ENCODE measurements at regions not wholly inside any gene's neighbourhood (a gene's known extent, or its start where the extent isn't known, plus 50 kb on each side); places are given as distances from the start of the nearest gene placed in this dataset.

GRCh38 chr4:96248225-96248624, 408.3 kb downstream of the PDHA2 start:
- BruUV-seq (replicated peaks): no TSS peak

GRCh38 chr4:96260064-96260682, 420.3 kb downstream of the PDHA2 start:
- no peak overlapping the region for H3K4me3 ChIP-seq (ENCODE audit: low read depth, low read length)
- H3K27ac Mint-ChIP-seq (ENCODE audit: unreplicated experiment): peak overlapping the region; percentile 25
- no peak overlapping the region for H3K4me3 Mint-ChIP-seq (ENCODE audit: unreplicated experiment)
- DNase-seq: peak; percentile 27 to 35
- intact Hi-C loops (cut with micrococcal nuclease; ENCODE audit: unreplicated experiment): loop anchor here (1.0 kb wide), 1 partner anchor 45 kb away; no protein-coding TSS in a partner anchor
- H3K9me3 ChIP-seq: no peaks in the 10 kb centered on the region
- no TSS peak for BruUV-seq (replicated peaks)
- H3K27me3 ChIP-seq (replicated peaks; ENCODE audit: control insufficient read depth, insufficient read depth, low read length): no peaks in the 10 kb centered on the region
- no peaks in the 10 kb centered on the region for H3K36me3 ChIP-seq (ENCODE audit: control insufficient read depth, insufficient read depth, low read length)
- no peak for TF ChIP-seq CTCF (IDR thresholded peaks at IDR 0.05; ENCODE audit: insufficient read depth in 1 of 2, low read depth in 1 of 2, low read length in 1 of 2, severe bottlenecking in 1 of 2, unreplicated experiment in 1 of 2)
- POLR2A ChIA-PET: no interaction called here
- H3K36me3 Mint-ChIP-seq (ENCODE audit: insufficient read depth, unreplicated experiment): no peaks in the 10 kb centered on the region
- CTCF ChIA-PET: no interaction called here
- H3K4me1 Mint-ChIP-seq (ENCODE audit: low read depth, unreplicated experiment): peaks cover 7% of the 10 kb centered on the region
- peaks cover 2% of the 10 kb centered on the region for H3K27me3 Mint-ChIP-seq (ENCODE audit: insufficient read depth, unreplicated experiment)
- no peaks in the 10 kb centered on the region for H3K9me3 Mint-ChIP-seq (ENCODE audit: unreplicated experiment)
- H3K4me1 ChIP-seq: 0 out of 2 replicates have a peak, but pooled peaks cover 7% of the 10 kb centered on the region

More at GRCh38 chr4:96248225-96248624, 408.3 kb downstream of the PDHA2 start:
- H3K27me3 Mint-ChIP-seq (ENCODE audit: insufficient read depth, unreplicated experiment): peaks cover 3% of the 10 kb centered on the region
- intact Hi-C loops (cut with micrococcal nuclease; ENCODE audit: unreplicated experiment): no loop called here
- Histone ChIP-seq H3K4me3 (ENCODE audit: low read depth, low read length) (no peak overlapping the region), H3K36me3 (ENCODE audit: control insufficient read depth, insufficient read depth, low read length) (no peaks in the 10 kb centered on the region), H3K4me1 (no peaks in the 10 kb centered on the region), H3K9me3 (no peaks in the 10 kb centered on the region), H3K27me3 (replicated peaks; ENCODE audit: control insufficient read depth, insufficient read depth, low read length) (no peaks in the 10 kb centered on the region; the same call in 1 of the 2 replicates)
- H3K4me3 Mint-ChIP-seq (ENCODE audit: unreplicated experiment): no peak overlapping the region
- TF ChIP-seq CTCF (IDR thresholded peaks at IDR 0.05; ENCODE audit: insufficient read depth in 1 of 2, low read depth in 1 of 2, low read length in 1 of 2, severe bottlenecking in 1 of 2, unreplicated experiment in 1 of 2): no peak
- CTCF ChIA-PET: no interaction called here
- POLR2A ChIA-PET: no interaction called here
- no peaks in the 10 kb centered on the region for H3K4me1 Mint-ChIP-seq (ENCODE audit: low read depth, unreplicated experiment)
- no peak for DNase-seq
- no peaks in the 10 kb centered on the region for H3K36me3 Mint-ChIP-seq (ENCODE audit: insufficient read depth, unreplicated experiment)
- no peak overlapping the region for H3K27ac Mint-ChIP-seq (ENCODE audit: unreplicated experiment)
- no peaks in the 10 kb centered on the region for H3K9me3 Mint-ChIP-seq (ENCODE audit: unreplicated experiment)

- Mint-ChIP-seq H3K9me3 (ENCODE audit: unreplicated experiment) (no peaks in the 10 kb centered on the region), H3K36me3 (ENCODE audit: insufficient read depth, unreplicated experiment) (no peaks in the 10 kb centered on the region), H3K27me3 (ENCODE audit: insufficient read depth, unreplicated experiment) (peaks cover 2% of the 10 kb centered on the region), H3K27ac (ENCODE audit: unreplicated experiment) (no peak overlapping the region), H3K4me1 (ENCODE audit: low read depth, unreplicated experiment) (peaks cover 7% of the 10 kb centered on the region), H3K4me3 (ENCODE audit: unreplicated experiment) (no peak overlapping the region)
- H3K4me1 ChIP-seq: 0 out of 2 replicates have a peak, but pooled peaks cover 7% of the 10 kb centered on the region
- no peaks in the 10 kb centered on the region for H3K9me3 ChIP-seq
- H3K36me3 ChIP-seq (ENCODE audit: control insufficient read depth, insufficient read depth, low read length): no peaks in the 10 kb centered on the region
- no peak overlapping the region for H3K4me3 ChIP-seq (ENCODE audit: low read depth, low read length)
- no peaks in the 10 kb centered on the region for H3K27me3 ChIP-seq (replicated peaks; ENCODE audit: control insufficient read depth, insufficient read depth, low read length)
- ChIA-PET POLR2A (no interaction called here), CTCF (no interaction called here)
- no peak for TF ChIP-seq CTCF (IDR thresholded peaks at IDR 0.05; ENCODE audit: insufficient read depth in 1 of 2, low read depth in 1 of 2, low read length in 1 of 2, severe bottlenecking in 1 of 2, unreplicated experiment in 1 of 2)
- intact Hi-C loops (cut with micrococcal nuclease; ENCODE audit: unreplicated experiment): no loop called here
- BruUV-seq (replicated peaks): no TSS peak
- DNase-seq: no peak
These were observed 422.2 kb downstream of the PDHA2 start for GRCh38 chr4:96262057-96262456.
